Loucy (cell line): ENCODE measurements at regions not wholly inside any gene's neighbourhood (a gene's known extent, or its start where the extent isn't known, plus 50 kb on each side); places are given as distances from the start of the nearest gene placed in this dataset.

Experiments
- H2AFZ ChIP-seq: fragments of 200-600 bp; sonication (generic); 2 replicates; pipeline ENCODE4 v1.6.0; 2016; ENCODE audit warnings: antibody characterized with exemption, mild to moderate bottlenecking, low read length, moderate library complexity
- H3F3A ChIP-seq: fragments of 200-600 bp; 2 replicates; pipeline ENCODE4 v1.6.0; 2016; ENCODE audit warnings: antibody characterized with exemption, low read depth, mild to moderate bottlenecking
- H3K27me3 ChIP-seq: fragments of 200-600 bp; sonication (generic); 2 replicates; pipeline ENCODE4 v1.6.1; 2014; ENCODE audit warnings: low read length, mild to moderate bottlenecking; ENCODE audit not compliant: insufficient read depth, poor library complexity, severe bottlenecking
- H3K36me3 ChIP-seq: fragments of 200-600 bp; sonication (generic); 2 replicates; pipeline ENCODE4 v1.6.1; 2016; ENCODE audit warnings: low read length; ENCODE audit not compliant: insufficient read depth
- H3K4me1 ChIP-seq: fragments of 200-600 bp; sonication (generic); 2 replicates; pipeline ENCODE4 v1.5.1; 2014; ENCODE audit warnings: low read length, mild to moderate bottlenecking; ENCODE audit not compliant: insufficient read depth, poor library complexity, severe bottlenecking
- H3K4me2 ChIP-seq: fragments of 200-600 bp; sonication (generic); 2 replicates; pipeline ENCODE4 v1.6.0; 2014; ENCODE audit warnings: antibody characterized with exemption, low read length, low read depth, mild to moderate bottlenecking; ENCODE audit not compliant: poor library complexity, severe bottlenecking
- H3K4me3 ChIP-seq: fragments of 200-600 bp; sonication (generic); 2 replicates; pipeline ENCODE4 v1.5.1; 2014; ENCODE audit warnings: low read length, mild to moderate bottlenecking, mixed read lengths; ENCODE audit not compliant: poor library complexity, severe bottlenecking
- H3K79me2 ChIP-seq: fragments of 200-600 bp; sonication (generic); 2 replicates; pipeline ENCODE4 v1.6.1; 2014; ENCODE audit warnings: low read length; ENCODE audit not compliant: insufficient read depth
- H3K9ac ChIP-seq: fragments of 200-600 bp; sonication (generic); 2 replicates; pipeline ENCODE4 v1.6.0; 2014; ENCODE audit warnings: mild to moderate bottlenecking, low read depth, low read length, moderate library complexity; ENCODE audit not compliant: poor library complexity, severe bottlenecking
- H3K9me2 ChIP-seq: fragments of 200-600 bp; sonication (generic); replicated peaks from 2 replicates; pipeline ENCODE4 v1.6.1; 2016; ENCODE audit warnings: low read depth, low read length, mixed read lengths
- H3K9me3 ChIP-seq: fragments of 200-600 bp; sonication (generic); 2 replicates; pipeline ENCODE4 v1.6.1; 2014; ENCODE audit warnings: mild to moderate bottlenecking, antibody characterized with exemption, low read length, low read depth; ENCODE audit not compliant: insufficient read depth
- H4K20me1 ChIP-seq: fragments of 200-600 bp; sonication (generic); 2 replicates; pipeline ENCODE4 v1.6.0; 2014; ENCODE audit warnings: antibody characterized with exemption, low read length, mild to moderate bottlenecking; ENCODE audit not compliant: insufficient read depth, poor library complexity, severe bottlenecking
- EZH2phosphoT487 ChIP-seq: fragments of 200-600 bp; IDR thresholded peaks from 2 replicates; pipeline ENCODE4 v1.6.1; 2018; ENCODE audit warnings: antibody characterized with exemption, mild to moderate bottlenecking, moderate library complexity, borderline replicate concordance
- TF ChIP-seq, protein P1 (sequence below): fragments of 200-600 bp; sonication (generic); conservative IDR thresholded peaks from 2 replicates; pipeline ENCODE4 v1.5.1; 2014; ENCODE audit warnings: mild to moderate bottlenecking, antibody characterized with exemption, low read length

- Histone ChIP-seq H3K36me3 (no peaks in the 10 kb centered on the region), H3K9me2 (no peaks in the 10 kb centered on the region), H3K4me3 (no peak overlapping the region), H3K9ac (no peak overlapping the region), H3F3A (no peaks in the 10 kb centered on the region), H3K79me2 (no peaks in the 10 kb centered on the region), H3K9me3 (no peaks in the 10 kb centered on the region), H4K20me1 (no peaks in the 10 kb centered on the region), H3K4me1 (no peaks in the 10 kb centered on the region), H3K27me3 (no peaks in the 10 kb centered on the region), H3K4me2 (no peak overlapping the region), H2AFZ (no peak overlapping the region)
- no peak for TF ChIP-seq EZH2phosphoT487
- TF ChIP-seq, protein P1, sequence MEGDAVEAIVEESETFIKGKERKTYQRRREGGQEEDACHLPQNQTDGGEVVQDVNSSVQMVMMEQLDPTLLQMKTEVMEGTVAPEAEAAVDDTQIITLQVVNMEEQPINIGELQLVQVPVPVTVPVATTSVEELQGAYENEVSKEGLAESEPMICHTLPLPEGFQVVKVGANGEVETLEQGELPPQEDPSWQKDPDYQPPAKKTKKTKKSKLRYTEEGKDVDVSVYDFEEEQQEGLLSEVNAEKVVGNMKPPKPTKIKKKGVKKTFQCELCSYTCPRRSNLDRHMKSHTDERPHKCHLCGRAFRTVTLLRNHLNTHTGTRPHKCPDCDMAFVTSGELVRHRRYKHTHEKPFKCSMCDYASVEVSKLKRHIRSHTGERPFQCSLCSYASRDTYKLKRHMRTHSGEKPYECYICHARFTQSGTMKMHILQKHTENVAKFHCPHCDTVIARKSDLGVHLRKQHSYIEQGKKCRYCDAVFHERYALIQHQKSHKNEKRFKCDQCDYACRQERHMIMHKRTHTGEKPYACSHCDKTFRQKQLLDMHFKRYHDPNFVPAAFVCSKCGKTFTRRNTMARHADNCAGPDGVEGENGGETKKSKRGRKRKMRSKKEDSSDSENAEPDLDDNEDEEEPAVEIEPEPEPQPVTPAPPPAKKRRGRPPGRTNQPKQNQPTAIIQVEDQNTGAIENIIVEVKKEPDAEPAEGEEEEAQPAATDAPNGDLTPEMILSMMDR, result no peak
These were observed 298.1 kb downstream of the TGFB2 start for GRCh38 chr1:218643281-218643680.

DNA sequence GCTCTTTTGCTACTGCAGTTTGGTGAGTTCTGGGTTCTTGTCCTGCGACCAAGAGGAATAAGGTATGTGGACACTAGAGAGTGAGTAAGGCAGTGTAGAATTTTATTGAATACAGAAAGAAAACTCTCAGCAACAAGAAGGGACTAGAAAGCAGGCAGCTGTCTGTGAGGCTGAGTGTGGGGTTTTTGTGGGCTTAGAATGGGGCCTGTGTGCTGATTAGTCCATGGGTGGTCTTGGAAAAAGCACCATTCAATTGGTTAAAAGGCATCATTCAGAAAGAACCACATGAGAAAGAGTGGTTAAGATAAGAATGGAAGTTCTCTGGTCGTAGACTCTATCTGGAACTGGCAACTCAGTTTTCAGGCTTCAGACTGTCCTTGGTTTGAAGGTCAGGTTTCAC lies 298.8 kb downstream of the TGFB2 start:
- Histone ChIP-seq H2AFZ (no peak overlapping the region), H3K36me3 (no peaks in the 10 kb centered on the region)
- TF ChIP-seq, protein P1, result no peak
- no peak for TF ChIP-seq EZH2phosphoT487

DNA sequence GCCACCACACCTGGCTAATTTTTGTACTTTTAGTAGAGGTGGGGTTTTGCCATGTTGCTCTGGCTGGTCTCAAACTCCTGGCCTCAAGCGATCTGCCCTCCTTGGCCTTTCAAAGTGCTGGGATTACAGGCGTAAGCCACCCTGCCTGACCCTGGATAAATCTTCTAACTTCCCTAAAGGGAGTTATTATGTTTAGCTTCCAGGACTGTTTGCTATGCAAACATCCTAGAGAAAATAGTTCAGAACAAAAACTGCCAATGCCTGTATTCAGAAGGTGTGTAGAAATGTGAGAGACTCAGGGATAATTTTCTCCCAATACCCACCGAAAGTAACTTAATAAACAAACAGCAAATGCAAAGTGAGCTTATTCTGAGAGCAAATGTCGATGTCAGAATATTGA lies 301.2 kb downstream of the TGFB2 start:
- no peaks in the 10 kb centered on the region for H3K36me3 ChIP-seq
- no peaks in the 10 kb centered on the region for H3K9me2 ChIP-seq
- no peaks in the 10 kb centered on the region for H3K79me2 ChIP-seq
- H3K9me3 ChIP-seq, result no peaks in the 10 kb centered on the region
- H2AFZ ChIP-seq, result no peak overlapping the region
- no peak for TF ChIP-seq EZH2phosphoT487
- H3K4me3 ChIP-seq, result no peak overlapping the region
- no peaks in the 10 kb centered on the region for H4K20me1 ChIP-seq
- H3F3A ChIP-seq, result no peaks in the 10 kb centered on the region
- H3K9ac ChIP-seq, result no peak overlapping the region
- H3K4me1 ChIP-seq, result no peaks in the 10 kb centered on the region
- no peak overlapping the region for H3K4me2 ChIP-seq
- no peaks in the 10 kb centered on the region for H3K27me3 ChIP-seq

More for the DNA sequence above, 298.8 kb downstream of the TGFB2 start:
- no peaks in the 10 kb centered on the region for H3K9me3 ChIP-seq
- no peak overlapping the region for H3K9ac ChIP-seq
- no peaks in the 10 kb centered on the region for H3K9me2 ChIP-seq
- no peaks in the 10 kb centered on the region for H3K27me3 ChIP-seq
- no peaks in the 10 kb centered on the region for H4K20me1 ChIP-seq
- H3K4me3 ChIP-seq, result no peak overlapping the region
- H3F3A ChIP-seq, result no peaks in the 10 kb centered on the region
- no peaks in the 10 kb centered on the region for H3K4me1 ChIP-seq
- no peak overlapping the region for H3K4me2 ChIP-seq
- no peaks in the 10 kb centered on the region for H3K79me2 ChIP-seq

GRCh38 chr1:218656301-218657037 lies 311.3 kb downstream of the TGFB2 start:
- no peak overlapping the region for H3K9ac ChIP-seq
- H3K4me3 ChIP-seq, result no peak overlapping the region
- no peaks in the 10 kb centered on the region for H3F3A ChIP-seq
- TF ChIP-seq, protein P1, result no peak
- no peak for TF ChIP-seq EZH2phosphoT487
- no peaks in the 10 kb centered on the region for H3K79me2 ChIP-seq
- H3K27me3 ChIP-seq, result no peaks in the 10 kb centered on the region
- no peaks in the 10 kb centered on the region for H3K9me3 ChIP-seq
- H3K4me1 ChIP-seq, result no peaks in the 10 kb centered on the region
- no peaks in the 10 kb centered on the region for H3K36me3 ChIP-seq
- H3K4me2 ChIP-seq, result no peak overlapping the region
- no peak overlapping the region for H2AFZ ChIP-seq
- no peaks in the 10 kb centered on the region for H3K9me2 ChIP-seq
- no peaks in the 10 kb centered on the region for H4K20me1 ChIP-seq
